Cardiac muscle cell (in vitro differentiated cells and primary cell): ENCODE measurements at regions not wholly inside any gene's neighbourhood (a gene's known extent, or its start where the extent isn't known, plus 50 kb on each side); places are given as distances from the start of the nearest gene placed in this dataset.
A peak's percentile ranks its signal among the peaks of the same experiment; 100 is the strongest.

Experiments
- DNase-seq, 2 donors: peaks; one replicate each; pipeline versions ENCODE4 v3.0.0 to v3.0.0-alpha.2; 2010 to 2017; ENCODE audit warnings: low read depth in 1 of 2, low spot score in 1 of 2
- H3K27ac ChIP-seq: fragments of 200-600 bp; sonication (generic); 2 replicates; pipeline ENCODE4 v1.5.1; 2016
- H3K27me3 ChIP-seq: fragments of 200-600 bp; sonication (generic); 2 replicates; pipeline ENCODE4 v1.6.0; 2016; ENCODE audit warnings: control low read depth
- H3K36me3 ChIP-seq: fragments of 200-600 bp; sonication (generic); 2 replicates; pipeline ENCODE4 v1.5.1; 2016; ENCODE audit warnings: control low read depth
- H3K4me1 ChIP-seq: fragments of 200-600 bp; sonication (generic); 2 replicates; pipeline ENCODE4 v1.8.1; 2017; ENCODE audit warnings: low read depth, mild to moderate bottlenecking, mixed run types
- H3K4me3 ChIP-seq: fragments of 200-600 bp; sonication (generic); 2 replicates; pipeline ENCODE4 v1.5.1; 2016; ENCODE audit warnings: mild to moderate bottlenecking
- H3K9me3 ChIP-seq: fragments of 200-600 bp; sonication (generic); 2 replicates; pipeline ENCODE4 v1.5.1; 2017; ENCODE audit warnings: low read depth, mild to moderate bottlenecking, control low read depth
- CTCF ChIP-seq: IDR thresholded peaks from 2 replicates; pipeline ENCODE4 v1.5.1; 2012; ENCODE audit warnings: low read depth, mild to moderate bottlenecking, low read length

- Histone ChIP-seq H3K27me3 (no peaks in the 10 kb centered on the region), H3K4me1 (peaks cover 10% of the 10 kb centered on the region), H3K27ac (peak overlapping the region; percentile 33), H3K4me3 (no peak overlapping the region), H3K36me3 (no peaks in the 10 kb centered on the region), H3K9me3 (no peaks in the 10 kb centered on the region)
- no peak for DNase-seq
- no peak for TF ChIP-seq CTCF
Measured at GRCh38 chr1:219772265-219773036, 155.9 kb downstream of the SLC30A10 start.

GRCh38 chr1:219771080-219771479, 157.3 kb downstream of the SLC30A10 start:
- Histone ChIP-seq H3K9me3 (no peaks in the 10 kb centered on the region), H3K4me3 (no peak overlapping the region), H3K27me3 (no peaks in the 10 kb centered on the region), H3K27ac (no peak overlapping the region), H3K36me3 (no peaks in the 10 kb centered on the region), H3K4me1 (peaks cover 10% of the 10 kb centered on the region)
- TF ChIP-seq CTCF: no peak
- DNase-seq: peak in 1 of 2 donors; percentile 85

- TF ChIP-seq CTCF: no peak
- no peak for DNase-seq
- Histone ChIP-seq H3K9me3 (peaks cover 3% of the 10 kb centered on the region), H3K27ac (no peak overlapping the region), H3K36me3 (no peaks in the 10 kb centered on the region), H3K27me3 (no peaks in the 10 kb centered on the region), H3K4me3 (no peak overlapping the region), H3K4me1 (peaks cover 13% of the 10 kb centered on the region)
Measured at GRCh38 chr1:219763321-219763720, 150.4 kb upstream of the ZC3H11B start.

GRCh38 chr1:219761208-219761860, 148.4 kb upstream of the ZC3H11B start:
- H3K4me1 ChIP-seq: peaks cover 29% of the 10 kb centered on the region
- no peak for DNase-seq

GRCh38 chr1:219759095-219759494, 146.2 kb upstream of the ZC3H11B start:
- peaks cover 3% of the 10 kb centered on the region for H3K9me3 ChIP-seq
- H3K27ac ChIP-seq: no peak overlapping the region
- no peak overlapping the region for H3K4me3 ChIP-seq
- H3K27me3 ChIP-seq: no peaks in the 10 kb centered on the region
- no peaks in the 10 kb centered on the region for H3K36me3 ChIP-seq
- H3K4me1 ChIP-seq: peaks cover 39% of the 10 kb centered on the region
- no peak for TF ChIP-seq CTCF
- DNase-seq: no peak

More at GRCh38 chr1:219761208-219761860, 148.4 kb upstream of the ZC3H11B start:
- Histone ChIP-seq H3K9me3 (peaks cover 3% of the 10 kb centered on the region), H3K4me3 (no peak overlapping the region), H3K36me3 (no peaks in the 10 kb centered on the region), H3K27me3 (no peaks in the 10 kb centered on the region), H3K27ac (no peak overlapping the region)
- TF ChIP-seq CTCF: no peak
